GM12872 (cell line): ENCODE measurements at regions not wholly inside any gene's neighbourhood (a gene's known extent, or its start where the extent isn't known, plus 50 kb on each side); places are given as distances from the start of the nearest gene placed in this dataset.

Experiments
- TF ChIP-seq, protein P1 (sequence below): IDR thresholded peaks from 3 replicates; pipeline ENCODE4 v1.5.1; 2011; ENCODE audit warnings: low read depth, mild to moderate bottlenecking, low read length, moderate library complexity; ENCODE audit not compliant: insufficient read depth

DNA sequence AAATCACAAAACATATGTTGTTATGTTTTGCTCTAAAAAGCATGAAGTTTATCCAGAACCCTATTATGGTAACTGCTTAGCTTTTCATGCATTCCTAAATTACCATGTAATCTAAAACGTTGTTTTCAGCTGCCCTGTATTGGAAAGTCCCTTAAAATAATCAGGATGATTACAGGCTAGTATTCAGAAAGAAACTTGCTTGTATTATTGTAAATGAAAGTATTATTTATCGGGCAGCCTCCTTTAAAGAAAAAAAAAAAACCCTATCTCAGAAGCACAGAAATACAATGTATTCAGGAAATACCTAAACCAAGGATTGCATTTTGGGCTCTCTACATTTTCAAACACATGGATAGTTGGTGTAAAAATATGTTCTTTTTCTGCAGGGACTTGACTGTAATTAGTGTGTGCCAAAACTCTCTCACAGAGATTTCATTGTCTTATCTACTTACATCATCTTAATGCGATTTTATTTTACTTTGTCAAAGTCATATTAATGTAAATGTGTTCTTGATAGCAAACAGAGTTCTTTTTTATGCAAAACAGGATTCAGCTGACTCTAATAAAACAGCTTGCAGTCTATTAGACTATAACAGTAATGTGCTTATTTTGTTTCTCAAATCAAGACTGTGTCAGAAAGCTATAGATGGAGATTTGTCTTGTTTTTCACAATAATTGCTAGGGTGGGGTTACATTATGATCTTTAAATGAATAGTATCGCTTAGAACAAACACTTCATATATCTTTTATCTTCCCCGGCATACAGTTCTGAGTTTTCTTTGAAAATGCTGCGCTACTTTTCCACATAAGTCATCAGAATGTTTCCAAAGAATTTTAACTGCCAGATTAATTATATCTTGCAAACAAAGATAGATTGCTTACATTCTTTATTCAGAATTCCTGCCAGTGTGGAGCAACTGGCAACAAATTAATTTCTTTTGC is 65.3 kb upstream of the ARID5B start:
- TF ChIP-seq, protein P1, sequence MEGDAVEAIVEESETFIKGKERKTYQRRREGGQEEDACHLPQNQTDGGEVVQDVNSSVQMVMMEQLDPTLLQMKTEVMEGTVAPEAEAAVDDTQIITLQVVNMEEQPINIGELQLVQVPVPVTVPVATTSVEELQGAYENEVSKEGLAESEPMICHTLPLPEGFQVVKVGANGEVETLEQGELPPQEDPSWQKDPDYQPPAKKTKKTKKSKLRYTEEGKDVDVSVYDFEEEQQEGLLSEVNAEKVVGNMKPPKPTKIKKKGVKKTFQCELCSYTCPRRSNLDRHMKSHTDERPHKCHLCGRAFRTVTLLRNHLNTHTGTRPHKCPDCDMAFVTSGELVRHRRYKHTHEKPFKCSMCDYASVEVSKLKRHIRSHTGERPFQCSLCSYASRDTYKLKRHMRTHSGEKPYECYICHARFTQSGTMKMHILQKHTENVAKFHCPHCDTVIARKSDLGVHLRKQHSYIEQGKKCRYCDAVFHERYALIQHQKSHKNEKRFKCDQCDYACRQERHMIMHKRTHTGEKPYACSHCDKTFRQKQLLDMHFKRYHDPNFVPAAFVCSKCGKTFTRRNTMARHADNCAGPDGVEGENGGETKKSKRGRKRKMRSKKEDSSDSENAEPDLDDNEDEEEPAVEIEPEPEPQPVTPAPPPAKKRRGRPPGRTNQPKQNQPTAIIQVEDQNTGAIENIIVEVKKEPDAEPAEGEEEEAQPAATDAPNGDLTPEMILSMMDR, result no peak

- TF ChIP-seq, protein P1, result no peak
Observed at GRCh38 chr10:61836888-61837754, 64.4 kb upstream of the ARID5B start.

- TF ChIP-seq, protein P1, result no peak
Observed at GRCh38 chr10:61837755-61838171, 63.7 kb upstream of the ARID5B start.

GRCh38 chr10:61839916-61840315 is 61.6 kb upstream of the ARID5B start:
- TF ChIP-seq, protein P1, result no peak

GRCh38 chr10:61840403-61840802 is 61.1 kb upstream of the ARID5B start:
- TF ChIP-seq, protein P1, result no peak

GRCh38 chr10:61841338-61841875 is 60.1 kb upstream of the ARID5B start:
- TF ChIP-seq, protein P1, result no peak
